ENCODE measurements at regions not wholly inside any gene's neighbourhood (a gene's known extent, or its start where the extent isn't known, plus 50 kb on each side); places are given as distances from the start of the nearest gene placed in this dataset.

- TF ChIP-seq, protein P1, sequence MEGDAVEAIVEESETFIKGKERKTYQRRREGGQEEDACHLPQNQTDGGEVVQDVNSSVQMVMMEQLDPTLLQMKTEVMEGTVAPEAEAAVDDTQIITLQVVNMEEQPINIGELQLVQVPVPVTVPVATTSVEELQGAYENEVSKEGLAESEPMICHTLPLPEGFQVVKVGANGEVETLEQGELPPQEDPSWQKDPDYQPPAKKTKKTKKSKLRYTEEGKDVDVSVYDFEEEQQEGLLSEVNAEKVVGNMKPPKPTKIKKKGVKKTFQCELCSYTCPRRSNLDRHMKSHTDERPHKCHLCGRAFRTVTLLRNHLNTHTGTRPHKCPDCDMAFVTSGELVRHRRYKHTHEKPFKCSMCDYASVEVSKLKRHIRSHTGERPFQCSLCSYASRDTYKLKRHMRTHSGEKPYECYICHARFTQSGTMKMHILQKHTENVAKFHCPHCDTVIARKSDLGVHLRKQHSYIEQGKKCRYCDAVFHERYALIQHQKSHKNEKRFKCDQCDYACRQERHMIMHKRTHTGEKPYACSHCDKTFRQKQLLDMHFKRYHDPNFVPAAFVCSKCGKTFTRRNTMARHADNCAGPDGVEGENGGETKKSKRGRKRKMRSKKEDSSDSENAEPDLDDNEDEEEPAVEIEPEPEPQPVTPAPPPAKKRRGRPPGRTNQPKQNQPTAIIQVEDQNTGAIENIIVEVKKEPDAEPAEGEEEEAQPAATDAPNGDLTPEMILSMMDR (IDR thresholded peaks at IDR 0.05; ENCODE audit: poor library complexity) = peak; percentile 67
- no peak for TF ChIP-seq EZH2phosphoT487 (IDR thresholded peaks at IDR 0.05; ENCODE audit: low read depth, severe bottlenecking, unreplicated experiment)
Measured at GRCh38 chr13:91247768-91248167, 99.7 kb upstream of the MIR17HG start.
